GM10266 (cell line): ENCODE measurements at regions not wholly inside any gene's neighbourhood (a gene's known extent, or its start where the extent isn't known, plus 50 kb on each side); places are given as distances from the start of the nearest gene placed in this dataset.

ENCODE experiments used
- DNase-seq: peaks from one replicate; pipeline ENCODE4 v3.0.0; 2012; ENCODE audit errors: extremely low spot score
- CTCF ChIP-seq: IDR thresholded peaks from 2 replicates; pipeline ENCODE4 v1.5.1; 2012; ENCODE audit warnings: mild to moderate bottlenecking, low read depth; ENCODE audit not compliant: control insufficient read depth, insufficient read depth; ENCODE audit errors: missing control alignments

GRCh38 chr10:8927705-8928104 lies 873.2 kb downstream of the GATA3 start:
- no peak for TF ChIP-seq CTCF
- DNase-seq = no peak

- DNase-seq = no peak
- no peak for TF ChIP-seq CTCF
Measured at GRCh38 chr10:8946451-8946850, 892.0 kb downstream of the GATA3 start.

- DNase-seq = no peak
- TF ChIP-seq CTCF = no peak
Measured at GRCh38 chr10:8950978-8951377, 896.5 kb downstream of the GATA3 start.

- DNase-seq = no peak
- TF ChIP-seq CTCF = no peak
Measured at GRCh38 chr10:8951440-8952089, 897.1 kb downstream of the GATA3 start.

- TF ChIP-seq CTCF = no peak
- no peak for DNase-seq
Measured at GRCh38 chr10:8956400-8956799, 901.9 kb downstream of the GATA3 start.

GRCh38 chr10:8962249-8962648 lies 907.8 kb downstream of the GATA3 start:
- TF ChIP-seq CTCF = no peak
- DNase-seq = no peak

GRCh38 chr10:8967061-8967460 lies 912.6 kb downstream of the GATA3 start:
- DNase-seq = no peak
- TF ChIP-seq CTCF = no peak
